ENCODE measurements at regions not wholly inside any gene's neighbourhood (a gene's known extent, or its start where the extent isn't known, plus 50 kb on each side); places are given as distances from the start of the nearest gene placed in this dataset.

DNA sequence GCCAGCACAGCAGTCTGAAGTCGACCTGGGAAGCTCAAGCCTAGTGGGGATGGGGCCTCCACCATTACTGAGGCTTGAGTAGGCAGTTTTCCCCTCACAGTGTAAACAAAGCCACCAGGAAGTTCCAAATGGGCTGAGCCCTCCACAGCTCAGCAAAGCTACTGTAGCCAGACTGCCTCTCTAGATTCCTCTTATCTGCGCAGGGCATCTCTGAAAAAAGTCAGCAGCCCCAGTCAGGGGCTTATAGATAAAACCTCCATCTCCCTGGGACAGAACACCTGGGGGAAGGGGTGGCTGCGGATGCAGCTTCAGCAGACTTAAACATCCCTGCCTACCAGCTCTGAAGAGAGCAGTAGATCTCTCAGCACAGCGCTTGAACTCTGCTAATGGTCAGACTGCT, 218.4 kb upstream of the VRK2 start:
- H3K4me3 ChIP-seq (ENCODE audit: extremely low read depth in 1 of 4, insufficient read depth in 2 of 4, low read depth in 3 of 4, low read length in 4 of 4) = no peak overlapping the region
- no peaks in the 10 kb centered on the region for H3K36me3 ChIP-seq (ENCODE audit: control insufficient read depth in 2 of 4, insufficient read depth in 4 of 4, low read length in 3 of 4)
- DNase-seq (ENCODE audit: low read depth in 1 of 2, low spot score in 2 of 2) (no peak), FAIRE-seq (no peak)
- no peak overlapping the region for H3K56ac ChIP-seq (replicated peaks; ENCODE audit: insufficient read length, low read depth, low read length)
- H3K14ac ChIP-seq (ENCODE audit: insufficient read length) = no peak overlapping the region
- H4K8ac ChIP-seq (ENCODE audit: extremely low read depth, insufficient read depth, low read length) = no peak overlapping the region
- H2AK5ac ChIP-seq (ENCODE audit: low read depth, low read length) = no peak overlapping the region
- no peaks in the 10 kb centered on the region for H3K79me1 ChIP-seq (ENCODE audit: low read depth, low read length)
- no peak overlapping the region for H3K4ac ChIP-seq (replicated peaks; ENCODE audit: insufficient read length, low read depth, low read length)
- H2BK15ac ChIP-seq (ENCODE audit: low read length) = no peak overlapping the region
- H3K9ac ChIP-seq (replicated peaks in 1 of 4; ENCODE audit: extremely low read depth in 1 of 4, low read depth in 3 of 4, low read length in 3 of 4) = no peak overlapping the region
- H3K23me2 ChIP-seq (ENCODE audit: low read depth, low read length) = no peaks in the 10 kb centered on the region
- TF ChIP-seq CTBP2 (IDR thresholded peaks at IDR 0.05; ENCODE audit: borderline replicate concordance, insufficient read depth, insufficient read length, low read length) (no peak), SIN3A (conservative IDR thresholded peaks at IDR 0.05 in 1 of 2, IDR thresholded peaks at IDR 0.05 in 1 of 2; ENCODE audit: low read depth in 1 of 2, low read length in 2 of 2) (no peak), JUND (IDR thresholded peaks at IDR 0.05; ENCODE audit: low read length) (no peak), SIRT6 (IDR thresholded peaks at IDR 0.05; ENCODE audit: low read length) (no peak), BACH1 (IDR thresholded peaks at IDR 0.05; ENCODE audit: low read length) (no peak), TEAD4 (IDR thresholded peaks at IDR 0.05; ENCODE audit: low read depth, low read length) (no peak), EP300 (IDR thresholded peaks at IDR 0.05; ENCODE audit: borderline replicate concordance in 1 of 2, low read depth in 2 of 2, low read length in 2 of 2) (no peak), E2F6 (IDR thresholded peaks at IDR 0.05) (no peak)
- CTCF ChIA-PET (ENCODE audit: partially characterized antibody) = interaction anchor here (0.9 to 1.0 kb wide), 2 partner anchors 27 to 78 kb away, joined by 3 to 4 read pairs; no protein-coding TSS in a partner anchor
- H2BK120ac ChIP-seq (replicated peaks; ENCODE audit: low read depth, low read length) = no peak overlapping the region
- no peak overlapping the region for H3K23ac ChIP-seq (ENCODE audit: insufficient read length)
- H2BK12ac ChIP-seq (ENCODE audit: low read depth, low read length) = no peak overlapping the region
- POLR2A ChIA-PET (ENCODE audit: partially characterized antibody) = no interaction called here
- no peak overlapping the region for H4K5ac ChIP-seq (ENCODE audit: insufficient read length, low read depth, low read length)
- no peak overlapping the region for H4K91ac ChIP-seq (replicated peaks; ENCODE audit: insufficient read length, low read length)
- no peak overlapping the region; the same call in 1 of the 2 replicates for H2AFZ ChIP-seq (ENCODE audit: low read length)
- no peak overlapping the region for H2BK20ac ChIP-seq (ENCODE audit: low read length)
- H3K9me3 ChIP-seq (ENCODE audit: insufficient read depth in 2 of 2, low read depth in 1 of 2, low read length in 1 of 2) = no peaks in the 10 kb centered on the region
- H3K27ac ChIP-seq (ENCODE audit: low read depth, low read length) = no peak overlapping the region
- no peaks in the 10 kb centered on the region for H3K79me2 ChIP-seq (ENCODE audit: control insufficient read depth in 1 of 2, insufficient read depth in 2 of 2, low read length in 2 of 2)
- H3K4me1 ChIP-seq (replicated peaks in 1 of 4; ENCODE audit: control insufficient read depth in 3 of 4, insufficient read depth in 4 of 4, low read length in 3 of 4) = no peaks in the 10 kb centered on the region
- H4K20me1 ChIP-seq (replicated peaks in 1 of 2; ENCODE audit: control insufficient read depth in 1 of 2, insufficient read depth in 2 of 2, low read length in 2 of 2) = no peaks in the 10 kb centered on the region
- WGBS, 2 experiments (ENCODE audit: extremely low coverage in 1 of 2, insufficient coverage in 1 of 2, insufficient read length in 1 of 2, insufficient replicate concordance in 2 of 2, low coverage in 1 of 2, low lambda C conversion rate in 2 of 2, missing lambda C conversion rate in 1 of 2) = 88% methylated on average over 4 of the region's 4 CpGs; no CpG with 5 or more reads in 1 of the 2 experiments
- H3K27me3 ChIP-seq (replicated peaks in 1 of 4; ENCODE audit: control insufficient read depth in 3 of 4, extremely low read depth in 1 of 4, insufficient read depth in 3 of 4, low read length in 3 of 4) = no peaks in the 10 kb centered on the region
- H3K4me2 ChIP-seq (ENCODE audit: insufficient read depth in 1 of 2, low read depth in 2 of 2, low read length in 2 of 2) = no peak overlapping the region
- no peak overlapping the region for H3K18ac ChIP-seq (ENCODE audit: extremely low read depth, low read length)
- no peak overlapping the region for H2BK5ac ChIP-seq (ENCODE audit: low read depth, low read length)

All from H1 (cell line).